HG03175 (cell line): ENCODE measurements at regions not wholly inside any gene's neighbourhood (a gene's known extent, or its start where the extent isn't known, plus 50 kb on each side); places are given as distances from the start of the nearest gene placed in this dataset.
"Not testable (repeated sequence)": the region's sequence is repeated elsewhere in the genome, so short reads cannot be mapped to it uniquely, and the experiment has no call there.

Experiments
- ATAC-seq: cut with Tn5 transposase; IDR thresholded peaks from one replicate; pipeline ENCODE4 v1.9.1; 2021; ENCODE audit warnings: mild to moderate bottlenecking, moderate library complexity; ENCODE audit not compliant: unreplicated experiment

- ATAC-seq = no peak
Observed at GRCh38 chr7:13265271-13265670, 577.8 kb downstream of the ARL4A start.

- not testable (repeated sequence) for ATAC-seq
Observed at GRCh38 chr7:13274205-13274604, 586.8 kb downstream of the ARL4A start.

- ATAC-seq = no peak
Observed at GRCh38 chr7:13276977-13277376, 589.5 kb downstream of the ARL4A start.

- ATAC-seq = no peak
Observed at GRCh38 chr7:13278020-13278419, 590.6 kb downstream of the ARL4A start.

GRCh38 chr7:13279854-13280435 is 592.5 kb downstream of the ARL4A start:
- ATAC-seq = no peak

- ATAC-seq = no peak
Observed at GRCh38 chr7:13282377-13282980, 595.0 kb downstream of the ARL4A start.

- ATAC-seq = no peak
Observed at GRCh38 chr7:13286916-13287315, 599.5 kb downstream of the ARL4A start.

- ATAC-seq = no peak
Observed at GRCh38 chr7:13288516-13288915, 601.1 kb downstream of the ARL4A start.

GRCh38 chr7:13290975-13291374 is 603.5 kb downstream of the ARL4A start:
- no peak for ATAC-seq

- no peak for ATAC-seq
Observed at GRCh38 chr7:13293264-13294002, 606.0 kb downstream of the ARL4A start.

- no peak for ATAC-seq
Observed at GRCh38 chr7:13307040-13307439, 619.6 kb downstream of the ARL4A start.

GRCh38 chr7:13308423-13308822 is 621.0 kb downstream of the ARL4A start:
- no peak for ATAC-seq

GRCh38 chr7:13309535-13309934 is 622.1 kb downstream of the ARL4A start:
- no peak for ATAC-seq

GRCh38 chr7:13312307-13312706 is 624.9 kb downstream of the ARL4A start:
- ATAC-seq = no peak

- no peak for ATAC-seq
Observed at GRCh38 chr7:13320333-13320732, 632.9 kb downstream of the ARL4A start.

GRCh38 chr7:13321316-13321715 is 633.9 kb downstream of the ARL4A start:
- no peak for ATAC-seq

- ATAC-seq = no peak
Observed at GRCh38 chr7:13322126-13322525, 634.7 kb downstream of the ARL4A start.

GRCh38 chr7:13327669-13328068 is 640.2 kb downstream of the ARL4A start:
- no peak for ATAC-seq

GRCh38 chr7:13333371-13333770 is 645.9 kb downstream of the ARL4A start:
- ATAC-seq = no peak

- ATAC-seq = no peak
Observed at GRCh38 chr7:13336227-13336626, 648.8 kb downstream of the ARL4A start.

- ATAC-seq = no peak
Observed at GRCh38 chr7:13352677-13353076, 636.8 kb downstream of the ETV1 start.

GRCh38 chr7:13359656-13360055 is 629.8 kb downstream of the ETV1 start:
- no peak for ATAC-seq
